ENCODE measurements at regions not wholly inside any gene's neighbourhood (a gene's known extent, or its start where the extent isn't known, plus 50 kb on each side); places are given as distances from the start of the nearest gene placed in this dataset.
"Not testable (repeated sequence)": the region's sequence is repeated elsewhere in the genome, so short reads cannot be mapped to it uniquely, and the experiment has no call there.

DNA sequence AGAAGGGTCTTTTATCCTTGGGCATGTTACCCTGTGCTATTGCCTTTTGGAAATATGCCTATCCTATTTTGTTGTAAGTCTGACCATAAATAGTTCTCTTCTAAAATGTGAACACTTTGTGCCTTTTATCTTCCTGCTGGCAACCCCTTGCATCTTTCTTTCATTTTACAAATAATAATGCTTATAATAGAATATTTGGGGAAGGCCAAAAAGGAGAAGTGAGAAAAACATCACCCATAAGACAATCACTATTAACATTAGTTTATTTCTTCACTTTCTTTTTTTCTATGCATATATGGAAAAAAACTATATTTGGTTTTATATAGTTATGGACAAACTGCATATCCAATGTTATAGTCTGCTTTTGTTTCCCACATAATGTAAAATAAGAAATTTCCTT lies 64.9 kb upstream of the GBA3 start:
- TF ChIP-seq, protein P1, sequence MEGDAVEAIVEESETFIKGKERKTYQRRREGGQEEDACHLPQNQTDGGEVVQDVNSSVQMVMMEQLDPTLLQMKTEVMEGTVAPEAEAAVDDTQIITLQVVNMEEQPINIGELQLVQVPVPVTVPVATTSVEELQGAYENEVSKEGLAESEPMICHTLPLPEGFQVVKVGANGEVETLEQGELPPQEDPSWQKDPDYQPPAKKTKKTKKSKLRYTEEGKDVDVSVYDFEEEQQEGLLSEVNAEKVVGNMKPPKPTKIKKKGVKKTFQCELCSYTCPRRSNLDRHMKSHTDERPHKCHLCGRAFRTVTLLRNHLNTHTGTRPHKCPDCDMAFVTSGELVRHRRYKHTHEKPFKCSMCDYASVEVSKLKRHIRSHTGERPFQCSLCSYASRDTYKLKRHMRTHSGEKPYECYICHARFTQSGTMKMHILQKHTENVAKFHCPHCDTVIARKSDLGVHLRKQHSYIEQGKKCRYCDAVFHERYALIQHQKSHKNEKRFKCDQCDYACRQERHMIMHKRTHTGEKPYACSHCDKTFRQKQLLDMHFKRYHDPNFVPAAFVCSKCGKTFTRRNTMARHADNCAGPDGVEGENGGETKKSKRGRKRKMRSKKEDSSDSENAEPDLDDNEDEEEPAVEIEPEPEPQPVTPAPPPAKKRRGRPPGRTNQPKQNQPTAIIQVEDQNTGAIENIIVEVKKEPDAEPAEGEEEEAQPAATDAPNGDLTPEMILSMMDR (IDR thresholded peaks at IDR 0.05; ENCODE audit: poor library complexity, severe bottlenecking), result not testable (repeated sequence)
- TF ChIP-seq TAF1 (IDR thresholded peaks at IDR 0.05; ENCODE audit: low read depth); SMC3 (conservative IDR thresholded peaks at IDR 0.05; ENCODE audit: poor library complexity); POLR2AphosphoS5 (IDR thresholded peaks at IDR 0.05); EZH2 (IDR thresholded peaks at IDR 0.05; ENCODE audit: borderline replicate concordance, insufficient read depth, low read length, poor library complexity, severe bottlenecking); REST (IDR thresholded peaks at IDR 0.05; ENCODE audit: borderline replicate concordance); EP300 (conservative IDR thresholded peaks at IDR 0.05; ENCODE audit: poor library complexity, severe bottlenecking); RAD21 (conservative IDR thresholded peaks at IDR 0.05); MXI1 (conservative IDR thresholded peaks at IDR 0.05; ENCODE audit: poor library complexity, severe bottlenecking): not testable (repeated sequence)

Measured in neural cell (in vitro differentiated cells).